Thoracic aorta (tissue), 2 donors: ENCODE measurements at regions not wholly inside any gene's neighbourhood (a gene's known extent, or its start where the extent isn't known, plus 50 kb on each side); places are given as distances from the start of the nearest gene placed in this dataset.

ENCODE experiments used
- ATAC-seq: fragments of 150-250 bp; one replicate; pipeline ENCODE4 v1.8.0; 2017; ENCODE audit warnings: low read depth; ENCODE audit not compliant: insufficient number of reproducible peaks, low FRiP score
- DNase-seq: peaks from one replicate; pipeline ENCODE4 v3.0.0-alpha.2; 2020; ENCODE audit warnings: low spot score
- H3K27ac ChIP-seq, 2 donors: fragments of 200-600 bp; sonication (generic); 1 replicate in 1 of 2; 2 replicates in 1 of 2; pipeline ENCODE4 v1.5.1; 2016; ENCODE audit warnings: mild to moderate bottlenecking in 2 of 2, moderate library complexity in 2 of 2
- H3K27me3 ChIP-seq: fragments of 200-600 bp; sonication (generic); replicated peaks from 2 replicates; pipeline ENCODE4 v1.6.0; 2016; ENCODE audit warnings: mild to moderate bottlenecking; ENCODE audit not compliant: insufficient read depth
- H3K36me3 ChIP-seq: fragments of 200-600 bp; sonication (generic); one replicate; pipeline ENCODE4 v1.5.1; 2016
- H3K4me1 ChIP-seq, 2 donors: fragments of 200-600 bp; sonication (generic); 1 replicate in 1 of 2; 2 replicates in 1 of 2; pipeline versions ENCODE4 v1.5.1 to v1.6.0; 2016; ENCODE audit warnings: low read depth in 2 of 2, mild to moderate bottlenecking in 1 of 2; ENCODE audit not compliant: control insufficient read depth in 1 of 2
- H3K4me3 ChIP-seq: fragments of 200-600 bp; sonication (generic); 2 replicates; pipeline ENCODE4 v1.5.1; 2016; ENCODE audit warnings: mild to moderate bottlenecking
- H3K9me3 ChIP-seq: fragments of 200-600 bp; sonication (generic); 2 replicates; pipeline ENCODE4 v1.5.1; 2016
- CTCF ChIP-seq: fragments of 200-600 bp; sonication (generic); IDR thresholded peaks from one replicate; pipeline ENCODE4 v1.5.1; 2019; ENCODE audit warnings: antibody characterized with exemption

GRCh38 chr18:4748975-4749374, 293.9 kb upstream of the DLGAP1 start:
- TF ChIP-seq CTCF: no peak
- no peak for ATAC-seq
- Histone ChIP-seq H3K4me1 (peaks cover 0 to 5% of the 10 kb centered on the region in 2 donors), H3K4me3 (no peak overlapping the region), H3K27me3 (no peaks in the 10 kb centered on the region), H3K36me3 (no peaks in the 10 kb centered on the region), H3K9me3 (peaks cover 6% of the 10 kb centered on the region), H3K27ac (no peak overlapping the region)
- no peak for DNase-seq

GRCh38 chr18:4734903-4735302, 279.8 kb upstream of the DLGAP1 start:
- no peak for DNase-seq
- Histone ChIP-seq H3K4me3 (no peak overlapping the region), H3K27me3 (no peaks in the 10 kb centered on the region), H3K36me3 (no peaks in the 10 kb centered on the region), H3K4me1 (no peaks in the 10 kb centered on the region), H3K27ac (no peak overlapping the region), H3K9me3 (no peaks in the 10 kb centered on the region)
- ATAC-seq: no peak
- TF ChIP-seq CTCF: no peak

GRCh38 chr18:4734021-4734420, 278.9 kb upstream of the DLGAP1 start:
- no peaks in the 10 kb centered on the region for H3K27me3 ChIP-seq
- no peaks in the 10 kb centered on the region for H3K4me1 ChIP-seq
- no peak overlapping the region for H3K27ac ChIP-seq
- H3K4me3 ChIP-seq: no peak overlapping the region
- no peaks in the 10 kb centered on the region for H3K36me3 ChIP-seq
- ATAC-seq (no peak), DNase-seq (no peak)
- TF ChIP-seq CTCF: no peak
- H3K9me3 ChIP-seq: no peaks in the 10 kb centered on the region

- Histone ChIP-seq H3K36me3 (no peaks in the 10 kb centered on the region), H3K4me1 (no peaks in the 10 kb centered on the region), H3K27me3 (no peaks in the 10 kb centered on the region), H3K9me3 (no peaks in the 10 kb centered on the region), H3K27ac (no peak overlapping the region), H3K4me3 (no peak overlapping the region)
- DNase-seq (no peak), ATAC-seq (no peak)
- TF ChIP-seq CTCF: no peak
Measured at GRCh38 chr18:4721545-4721944, 266.4 kb upstream of the DLGAP1 start.

GRCh38 chr18:4720518-4720917, 265.4 kb upstream of the DLGAP1 start:
- ATAC-seq (no peak), DNase-seq (no peak)
- Histone ChIP-seq H3K4me1 (no peaks in the 10 kb centered on the region), H3K9me3 (no peaks in the 10 kb centered on the region), H3K27ac (no peak overlapping the region), H3K36me3 (no peaks in the 10 kb centered on the region), H3K4me3 (no peak overlapping the region), H3K27me3 (no peaks in the 10 kb centered on the region)
- no peak for TF ChIP-seq CTCF
